ENCODE measurements at regions not wholly inside any gene's neighbourhood (a gene's known extent, or its start where the extent isn't known, plus 50 kb on each side); places are given as distances from the start of the nearest gene placed in this dataset.

GRCh38 chr18:10213526-10213925 is 240.9 kb upstream of the APCDD1 start:
- Histone ChIP-seq H3K4me2 (ENCODE audit: low read length) (no peak overlapping the region), H3K9me3 (ENCODE audit: low read length) (no peaks in the 10 kb centered on the region), H3K27me3 (ENCODE audit: insufficient read depth, low read depth, low read length) (no peaks in the 10 kb centered on the region), H3K36me3 (ENCODE audit: insufficient read depth, low read length) (no peaks in the 10 kb centered on the region), H3K27ac (ENCODE audit: low read length) (no peak overlapping the region), H2AFZ (ENCODE audit: low read depth, low read length) (no peak overlapping the region), H3K9ac (ENCODE audit: low read length) (no peak overlapping the region), H4K20me1 (ENCODE audit: insufficient read depth) (no peaks in the 10 kb centered on the region), H3K4me3 (ENCODE audit: low read length) (no peak overlapping the region), H3K79me2 (replicated peaks; ENCODE audit: insufficient read depth, low read length) (no peaks in the 10 kb centered on the region), H3K9me2 (ENCODE audit: insufficient read depth, low read length) (no peaks in the 10 kb centered on the region), H3F3A (ENCODE audit: insufficient read depth, low read length, poor library complexity, severe bottlenecking) (no peaks in the 10 kb centered on the region)
- no peak for TF ChIP-seq CTCF (IDR thresholded peaks at IDR 0.05; ENCODE audit: poor library complexity, severe bottlenecking)

- no peak overlapping the region for H2AFZ ChIP-seq (ENCODE audit: low read depth, low read length)
Observed at GRCh38 chr18:10215446-10215845, 239.0 kb upstream of the APCDD1 start.

More at GRCh38 chr18:10215446-10215845, 239.0 kb upstream of the APCDD1 start:
- Histone ChIP-seq H3K4me2 (ENCODE audit: low read length) (no peak overlapping the region), H3K4me3 (ENCODE audit: low read length) (no peak overlapping the region), H3K9ac (ENCODE audit: low read length) (no peak overlapping the region), H3K9me2 (ENCODE audit: insufficient read depth, low read length) (no peaks in the 10 kb centered on the region), H3K36me3 (ENCODE audit: insufficient read depth, low read length) (no peaks in the 10 kb centered on the region), H3K9me3 (ENCODE audit: low read length) (no peaks in the 10 kb centered on the region), H4K20me1 (ENCODE audit: insufficient read depth) (no peaks in the 10 kb centered on the region), H3F3A (ENCODE audit: insufficient read depth, low read length, poor library complexity, severe bottlenecking) (no peaks in the 10 kb centered on the region), H3K27me3 (ENCODE audit: insufficient read depth, low read depth, low read length) (no peaks in the 10 kb centered on the region), H3K27ac (ENCODE audit: low read length) (no peak overlapping the region), H3K79me2 (replicated peaks; ENCODE audit: insufficient read depth, low read length) (no peaks in the 10 kb centered on the region)
- TF ChIP-seq EZH2 (IDR thresholded peaks at IDR 0.05; ENCODE audit: borderline replicate concordance, insufficient read depth, low read length, poor library complexity, severe bottlenecking) = no peak
- TF ChIP-seq REST (IDR thresholded peaks at IDR 0.05; ENCODE audit: borderline replicate concordance) = no peak
- TF ChIP-seq SMC3 (conservative IDR thresholded peaks at IDR 0.05; ENCODE audit: poor library complexity) = no peak
- no peak for TF ChIP-seq CTCF (IDR thresholded peaks at IDR 0.05; ENCODE audit: poor library complexity, severe bottlenecking)
- no peak for TF ChIP-seq MXI1 (conservative IDR thresholded peaks at IDR 0.05; ENCODE audit: poor library complexity, severe bottlenecking)
- TF ChIP-seq POLR2AphosphoS5 (IDR thresholded peaks at IDR 0.05) = no peak
- TF ChIP-seq EP300 (conservative IDR thresholded peaks at IDR 0.05; ENCODE audit: poor library complexity, severe bottlenecking) = no peak
- TF ChIP-seq RAD21 (conservative IDR thresholded peaks at IDR 0.05) = no peak
- TF ChIP-seq TAF1 (IDR thresholded peaks at IDR 0.05; ENCODE audit: low read depth) = no peak
